ENCODE measurements at regions not wholly inside any gene's neighbourhood (a gene's known extent, or its start where the extent isn't known, plus 50 kb on each side); places are given as distances from the start of the nearest gene placed in this dataset.
"Not testable (repeated sequence)": the region's sequence is repeated elsewhere in the genome, so short reads cannot be mapped to it uniquely, and the experiment has no call there.

DNA sequence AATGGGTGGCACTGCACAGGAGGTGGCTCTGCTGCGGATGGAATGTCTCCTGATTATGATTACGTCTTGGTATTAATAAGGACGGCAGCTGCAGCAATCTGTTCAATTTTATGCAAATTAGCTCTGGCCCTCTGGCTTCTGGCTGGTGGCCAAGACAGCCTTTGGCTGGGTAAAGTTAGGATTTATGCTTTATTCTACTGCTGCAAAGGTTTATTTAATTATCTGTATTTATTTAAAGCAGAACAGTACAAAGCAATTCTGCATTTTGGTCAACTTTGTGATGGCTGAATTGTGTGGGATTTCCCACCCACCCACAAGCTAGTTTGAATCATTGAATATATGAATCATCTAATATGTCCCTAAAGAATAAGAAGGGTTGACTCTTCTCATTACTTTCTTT lies 745.6 kb upstream of the FAM241A start:
- no peak for DNase-seq (ENCODE audit: low read depth, low spot score)

DNA sequence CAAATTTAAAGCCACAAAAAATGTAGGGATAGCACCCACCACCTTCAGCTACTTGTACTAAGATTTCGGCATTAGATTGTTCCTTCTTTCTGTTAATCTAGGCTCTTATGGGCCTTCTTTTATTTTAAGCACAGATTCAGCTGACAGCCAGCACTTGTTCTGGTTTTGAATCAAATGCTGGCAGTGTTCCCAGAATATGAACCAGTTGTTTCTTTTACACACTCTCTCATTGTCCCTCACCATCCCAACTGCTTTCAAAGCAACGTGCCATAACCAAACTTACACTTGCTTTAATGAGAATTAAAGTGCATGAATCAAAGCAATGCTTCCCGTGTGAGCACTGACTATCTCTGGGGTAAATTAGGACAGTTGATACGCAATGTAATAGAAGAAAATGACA lies 744.5 kb upstream of the FAM241A start:
- DNase-seq (ENCODE audit: low read depth, low spot score), result no peak
- H3K4me3 ChIP-seq (ENCODE audit: low read length), result no peak overlapping the region

More for the DNA sequence above, 745.6 kb upstream of the FAM241A start:
- H3K4me3 ChIP-seq (ENCODE audit: low read length), result no peak overlapping the region

DNA sequence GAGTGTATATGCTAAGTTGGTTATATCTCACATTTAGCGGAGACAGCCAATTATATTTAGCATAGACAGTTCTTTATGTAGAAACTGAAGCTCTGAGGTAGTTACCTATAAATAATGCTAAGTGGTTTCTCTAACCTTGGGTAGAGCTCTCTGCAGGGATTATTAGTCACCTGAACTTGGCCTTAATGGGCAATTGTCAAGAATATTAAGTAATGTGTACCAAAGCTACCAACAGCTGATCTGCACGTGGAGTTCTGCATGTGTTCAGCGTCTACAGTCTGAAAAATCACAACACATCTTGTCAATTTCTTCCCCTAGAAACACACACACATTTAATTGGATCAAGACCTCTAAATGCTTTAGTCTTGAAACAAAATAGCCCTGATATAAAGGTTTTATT lies 740.6 kb upstream of the FAM241A start:
- no peak for DNase-seq (ENCODE audit: low read depth, low spot score)
- H3K4me3 ChIP-seq (ENCODE audit: low read length), result no peak overlapping the region

DNA sequence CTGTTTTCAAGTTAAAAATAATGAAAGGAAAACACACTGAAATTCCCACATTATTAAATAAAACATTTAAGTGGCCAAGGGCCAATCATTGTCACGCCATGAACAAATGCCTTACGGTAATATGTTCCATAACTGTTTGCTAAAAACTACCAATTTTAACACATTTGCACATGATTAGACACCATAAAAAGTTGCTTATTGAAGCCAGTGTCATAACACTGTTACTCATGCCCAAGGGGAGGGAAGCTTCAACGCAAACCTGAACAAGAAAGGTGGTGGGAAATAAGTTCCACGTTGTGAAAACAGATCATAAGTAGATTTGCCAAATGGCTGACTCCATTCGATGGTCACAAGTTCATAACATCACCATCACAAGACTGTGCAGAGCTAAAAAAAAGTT lies 739.3 kb upstream of the FAM241A start:
- H3K4me3 ChIP-seq (ENCODE audit: low read length), result no peak overlapping the region
- no peak for DNase-seq (ENCODE audit: low read depth, low spot score)

DNA sequence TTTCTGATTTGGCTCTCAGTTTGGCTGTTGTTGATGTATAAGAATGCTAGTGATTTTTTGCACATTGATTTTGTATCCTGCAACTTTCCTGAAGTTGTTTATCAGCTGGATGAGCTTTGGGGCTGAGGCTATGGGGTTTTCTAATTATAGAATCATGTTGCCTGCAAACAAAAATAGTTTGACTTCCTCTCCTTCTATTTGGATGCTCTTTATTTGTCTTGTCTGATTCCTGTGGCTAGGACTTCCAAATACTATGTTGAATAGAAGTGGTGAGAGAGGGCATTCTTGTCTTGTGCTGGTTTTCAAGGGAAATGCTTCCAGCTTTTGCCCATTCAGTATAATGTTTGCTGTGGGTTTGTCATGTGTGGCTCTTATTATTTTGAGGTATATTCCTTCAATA lies 734.7 kb upstream of the FAM241A start:
- no peak overlapping the region for H3K4me3 ChIP-seq (ENCODE audit: low read length)
- DNase-seq (ENCODE audit: low read depth, low spot score), result no peak

DNA sequence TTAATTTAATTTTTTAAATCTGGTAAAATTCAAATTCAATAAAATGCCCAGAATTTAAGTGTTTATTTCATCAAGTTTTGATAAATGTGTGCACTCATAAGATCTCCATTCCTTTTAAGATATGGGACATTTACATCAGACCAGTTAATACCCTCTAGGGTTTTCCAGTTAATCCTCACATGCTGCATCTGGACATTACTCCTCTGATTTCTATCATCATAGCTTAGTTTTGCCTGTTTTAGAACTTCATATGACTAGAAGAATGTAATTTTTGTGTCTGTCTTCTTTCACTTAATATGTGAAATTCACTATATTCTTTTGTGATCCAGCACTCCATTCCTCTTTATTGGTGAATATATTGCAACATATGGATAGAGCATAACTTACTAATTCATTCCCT lies 727.7 kb upstream of the FAM241A start:
- no peak for DNase-seq (ENCODE audit: low read depth, low spot score)
- no peak overlapping the region for H3K4me3 ChIP-seq (ENCODE audit: low read length)

DNA sequence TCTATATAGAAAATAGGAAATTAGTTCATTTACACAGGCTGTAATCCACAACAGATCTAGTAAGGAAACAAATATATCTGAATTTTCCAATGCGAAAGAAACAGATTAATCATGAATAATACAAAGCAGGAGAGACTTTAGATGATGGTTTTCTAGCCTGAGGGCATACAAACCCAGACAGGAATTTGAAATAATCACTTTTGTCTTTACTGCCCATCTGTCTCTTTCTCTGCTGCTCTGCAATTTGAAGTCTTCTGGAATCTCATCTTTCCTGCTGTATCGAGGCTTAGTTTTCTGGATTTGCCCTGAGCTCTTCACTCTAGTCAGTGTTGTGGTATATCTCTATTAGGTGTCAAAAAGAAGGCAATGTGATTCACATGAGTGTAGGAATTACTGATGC lies 711.8 kb upstream of the FAM241A start:
- no peak for DNase-seq (ENCODE audit: low read depth, low spot score)

DNA sequence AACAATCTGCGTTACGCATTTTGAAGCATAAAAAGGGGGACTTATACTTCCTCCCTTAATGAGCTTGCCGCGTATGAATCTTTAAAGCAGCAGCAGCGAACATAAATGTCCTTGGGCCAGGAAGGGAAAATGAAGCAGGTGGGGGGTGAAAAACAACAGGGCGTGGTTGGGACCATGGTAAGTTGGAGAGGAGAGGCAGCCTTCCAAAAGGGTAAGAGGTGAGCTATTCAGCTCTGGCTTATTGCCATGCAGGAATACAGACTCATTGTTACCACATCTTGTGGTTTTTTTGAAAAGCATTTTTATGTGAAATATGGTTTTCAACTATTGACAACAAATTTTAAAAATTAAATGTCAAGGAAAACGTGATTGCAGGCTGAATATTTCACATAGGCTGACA lies 710.7 kb upstream of the FAM241A start:
- DNase-seq (ENCODE audit: low read depth, low spot score), result no peak
- no peak overlapping the region for H3K4me3 ChIP-seq (ENCODE audit: low read length)

More for the DNA sequence above, 711.8 kb upstream of the FAM241A start:
- H3K4me3 ChIP-seq (ENCODE audit: low read length), result no peak overlapping the region

DNA sequence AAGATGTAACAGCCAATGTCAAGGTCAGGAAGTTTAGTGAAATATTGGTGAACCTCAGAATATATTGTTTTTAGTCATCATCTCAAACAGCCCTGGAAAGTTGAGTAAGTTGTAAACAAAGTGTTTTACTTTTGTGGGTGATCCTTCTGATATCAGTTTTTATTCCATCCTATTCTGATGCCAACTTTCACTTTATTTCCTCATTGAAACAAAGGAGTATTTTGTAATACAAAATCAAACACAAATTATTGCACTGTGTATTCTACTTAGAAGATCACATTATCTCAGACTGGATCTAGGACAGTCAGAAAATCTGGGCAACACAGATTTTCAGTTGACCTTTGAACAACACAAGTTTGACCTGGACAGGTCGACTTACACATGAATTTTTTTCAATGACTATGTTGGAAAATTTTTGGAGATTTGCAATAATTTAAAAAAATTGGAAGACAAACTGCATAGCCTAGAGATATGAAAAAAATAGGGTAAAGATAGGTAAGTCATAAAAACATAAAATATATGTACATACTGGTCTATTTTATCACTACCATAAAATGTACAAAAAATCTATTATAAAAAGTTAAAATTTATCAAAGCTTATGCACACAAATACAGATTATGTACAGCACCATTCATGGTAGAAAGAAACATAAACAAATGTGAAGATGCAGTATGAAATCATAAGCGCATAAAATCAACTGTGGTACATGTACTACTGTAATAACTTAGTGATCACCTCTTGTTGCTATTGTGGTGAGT lies 709.1 kb upstream of the FAM241A start:
- no peak overlapping the region for H3K4me3 ChIP-seq (ENCODE audit: low read length)
- no peak for DNase-seq (ENCODE audit: low read depth, low spot score)

DNA sequence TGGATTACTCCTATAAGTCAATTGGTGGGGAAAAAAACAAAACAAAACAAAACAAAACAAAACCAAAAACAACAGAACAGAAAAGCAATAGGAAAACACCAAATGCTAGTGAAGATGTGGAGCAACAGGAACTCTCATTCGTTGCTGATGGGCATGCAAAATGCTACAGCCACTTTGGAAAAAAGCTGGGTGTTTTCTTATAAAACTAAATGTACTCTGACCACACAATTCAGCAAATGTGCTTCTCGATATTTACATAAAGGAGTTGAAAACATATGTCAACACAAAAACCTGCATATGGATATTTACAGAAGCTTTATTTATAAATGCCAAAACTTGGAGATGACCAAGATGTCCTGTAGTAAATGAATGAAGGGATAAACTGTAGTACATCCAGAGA lies 703.6 kb upstream of the FAM241A start:
- no peak overlapping the region for H3K4me3 ChIP-seq (ENCODE audit: low read length)
- DNase-seq (ENCODE audit: low read depth, low spot score), result no peak

DNA sequence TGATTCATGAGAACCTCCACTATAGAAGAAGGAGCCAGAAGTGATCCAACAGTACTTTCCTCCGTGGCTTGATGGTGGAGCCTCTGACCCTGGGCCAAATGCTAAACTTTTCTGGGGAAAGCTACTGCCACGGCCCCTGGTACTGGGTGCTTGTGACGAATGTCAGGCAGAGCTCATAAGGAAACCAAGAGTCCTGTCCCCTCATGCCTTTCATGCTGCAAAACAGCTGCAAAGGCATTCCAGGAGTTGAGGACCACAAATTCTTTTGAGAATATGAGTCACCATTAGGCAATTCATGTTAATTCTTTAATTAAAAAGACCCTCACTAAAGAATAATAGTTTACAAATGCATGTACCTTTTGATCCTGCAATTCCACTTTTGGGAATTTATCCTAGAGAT lies 700.4 kb upstream of the FAM241A start:
- not testable (repeated sequence) for H3K4me3 ChIP-seq (ENCODE audit: low read length); DNase-seq (ENCODE audit: low read depth, low spot score)

DNA sequence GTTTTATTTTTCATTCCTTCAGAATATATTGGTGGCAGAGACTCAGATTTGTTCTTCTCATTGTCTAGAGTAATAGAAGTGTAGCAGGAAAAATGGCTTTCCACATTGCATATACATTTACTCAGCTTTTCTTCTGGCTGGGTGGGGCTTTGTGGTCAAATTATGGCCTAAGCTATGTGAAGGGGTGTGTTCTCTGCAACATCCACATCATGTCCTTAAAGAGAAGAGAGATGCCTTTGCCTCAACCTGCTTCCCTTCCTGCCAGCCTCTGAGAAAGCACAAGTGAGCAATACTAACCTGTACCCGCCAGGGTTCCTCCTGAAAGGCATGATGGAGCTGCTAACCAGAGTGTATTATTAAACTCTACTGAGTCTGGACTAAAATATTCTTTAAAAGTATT lies 695.6 kb upstream of the FAM241A start:
- DNase-seq (ENCODE audit: low read depth, low spot score), result no peak
- H3K4me3 ChIP-seq (ENCODE audit: low read length), result no peak overlapping the region

DNA sequence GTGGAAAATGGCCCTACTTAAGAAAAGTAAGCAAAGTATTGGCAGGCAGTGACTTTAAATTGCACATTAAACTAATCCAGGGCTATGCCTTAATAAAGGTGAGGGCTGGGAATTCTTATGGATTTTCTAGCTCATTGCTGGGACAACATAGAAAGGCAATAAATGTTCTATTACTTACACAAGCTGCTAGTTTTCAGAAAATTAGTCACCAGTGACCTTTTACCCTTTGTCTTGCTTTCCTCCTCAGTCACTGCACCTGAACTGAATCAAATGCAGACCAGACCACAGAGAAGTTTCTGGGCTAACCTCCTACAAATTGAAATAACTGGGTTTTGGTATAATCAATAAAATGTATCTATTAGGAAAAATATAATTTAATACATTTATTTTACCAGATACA lies 694.4 kb upstream of the FAM241A start:
- no peak overlapping the region for H3K4me3 ChIP-seq (ENCODE audit: low read length)
- DNase-seq (ENCODE audit: low read depth, low spot score), result no peak

DNA sequence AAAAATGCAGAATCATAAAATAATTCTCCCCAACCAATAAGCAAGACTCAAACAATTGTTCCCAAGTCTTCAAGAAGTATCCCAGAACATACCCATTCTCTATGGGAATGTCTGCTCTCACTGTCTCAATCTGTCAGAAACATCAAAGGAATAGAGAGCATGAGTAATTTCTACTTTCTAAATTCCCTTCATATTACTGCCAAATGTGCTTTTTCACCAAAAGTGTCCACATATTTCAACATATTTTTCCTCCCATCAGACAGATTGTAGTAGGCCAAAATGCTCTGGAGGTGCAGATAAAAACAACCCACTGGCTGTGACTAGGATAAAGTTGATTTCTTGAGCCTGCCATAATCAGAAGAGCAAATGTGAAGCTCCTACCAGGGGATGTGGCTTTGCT lies 692.0 kb upstream of the FAM241A start:
- no peak overlapping the region for H3K4me3 ChIP-seq (ENCODE audit: low read length)

DNA sequence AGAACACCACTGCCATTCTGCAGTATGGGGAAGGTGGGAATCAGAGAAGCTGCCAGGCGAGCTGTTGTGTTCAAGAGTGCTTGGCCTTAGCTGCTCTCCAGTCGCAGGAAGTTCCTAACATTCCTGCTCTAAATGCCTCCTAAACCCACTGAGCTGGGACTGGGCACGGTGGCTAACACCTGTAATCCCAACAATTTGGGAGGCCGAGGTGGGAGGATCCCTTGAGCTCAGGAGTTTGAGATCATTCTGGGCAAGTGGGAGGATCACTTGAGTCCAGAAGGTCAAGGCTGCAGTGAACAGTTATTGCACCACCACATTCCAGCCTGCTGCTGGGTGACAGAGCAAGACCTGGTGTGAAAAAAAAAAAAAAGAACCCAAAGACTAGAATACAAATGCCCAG lies 690.3 kb upstream of the FAM241A start:
- H3K4me3 ChIP-seq (ENCODE audit: low read length), result no peak overlapping the region
- DNase-seq (ENCODE audit: low read depth, low spot score), result no peak

More for the DNA sequence above, 692.0 kb upstream of the FAM241A start:
- no peak for DNase-seq (ENCODE audit: low read depth, low spot score)

DNA sequence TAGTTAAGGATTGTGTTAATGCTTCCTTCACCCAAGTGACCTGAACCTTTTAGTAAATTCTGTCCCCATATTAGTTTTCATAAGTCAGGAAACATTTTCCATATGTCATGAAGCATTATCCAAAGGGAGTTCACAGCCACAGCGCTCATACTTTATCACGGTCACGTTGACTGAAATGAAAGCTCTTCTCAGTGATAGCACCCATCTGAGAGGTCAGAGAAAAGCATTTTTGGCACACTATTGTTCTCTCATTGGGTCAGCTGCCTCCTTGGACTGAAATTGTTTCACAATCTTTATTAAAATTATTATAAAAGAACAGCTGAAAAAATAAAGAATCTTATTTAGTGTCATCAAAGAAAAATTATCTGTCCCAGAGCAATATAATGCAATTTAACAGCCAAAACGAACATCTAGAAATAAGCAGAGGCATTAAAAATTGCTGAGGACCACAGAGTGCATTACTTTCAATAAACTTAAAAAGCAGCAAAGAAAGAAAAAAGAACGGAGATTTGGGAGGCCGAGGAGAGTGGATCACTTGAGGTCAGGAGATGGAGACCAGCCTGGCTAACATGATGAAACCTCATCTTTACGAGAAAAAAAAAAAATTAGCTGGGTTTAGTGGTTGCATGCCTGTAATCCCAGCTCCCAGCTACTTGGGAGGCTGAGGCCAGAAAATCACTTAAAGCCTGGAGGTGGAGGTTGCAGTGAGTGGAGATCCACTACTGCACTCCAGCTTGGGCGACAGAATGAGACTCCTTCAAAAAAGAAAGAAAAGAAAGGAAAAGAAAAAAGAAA lies 680.8 kb upstream of the FAM241A start:
- no peak for DNase-seq (ENCODE audit: low read depth, low spot score)
- no peak overlapping the region for H3K4me3 ChIP-seq (ENCODE audit: low read length)

DNA sequence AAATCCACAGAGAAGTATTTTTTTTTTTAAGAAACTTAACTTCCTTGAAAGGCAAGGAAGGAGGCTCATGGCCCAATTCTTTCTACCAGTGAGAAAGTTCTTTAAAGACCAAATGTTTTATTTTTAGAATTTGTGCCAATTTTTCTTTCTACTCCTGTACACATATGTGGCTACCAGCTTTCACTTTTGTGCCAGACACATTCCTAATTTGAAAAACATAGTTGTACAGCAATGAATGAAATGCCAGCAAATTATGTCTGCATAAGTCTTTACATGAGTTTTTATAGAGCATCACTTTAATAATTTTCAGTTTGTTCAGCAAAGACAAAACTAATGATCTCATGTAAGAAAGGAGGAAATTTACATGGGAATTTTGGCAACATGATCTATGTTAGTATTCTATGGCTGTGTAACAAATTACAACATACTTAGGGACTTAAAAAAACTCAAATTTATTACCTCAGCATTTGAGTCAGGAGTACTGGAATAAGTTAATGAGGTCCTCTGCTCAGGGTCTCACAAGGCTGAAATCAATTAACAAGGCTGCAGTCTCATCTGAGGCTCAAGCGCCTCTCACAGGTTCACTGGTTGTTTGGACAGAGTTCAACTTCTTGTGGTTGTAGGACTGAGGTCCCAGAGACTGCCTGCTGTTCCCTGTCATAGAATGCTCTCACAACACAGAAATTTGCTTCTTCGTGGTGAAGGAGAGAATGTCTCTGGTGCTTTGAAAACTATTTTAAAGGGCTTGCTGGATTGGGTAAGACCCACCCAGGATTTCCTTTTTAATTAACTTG lies 678.2 kb upstream of the FAM241A start:
- H3K4me3 ChIP-seq (ENCODE audit: low read length), result no peak overlapping the region
- DNase-seq (ENCODE audit: low read depth, low spot score), result no peak

DNA sequence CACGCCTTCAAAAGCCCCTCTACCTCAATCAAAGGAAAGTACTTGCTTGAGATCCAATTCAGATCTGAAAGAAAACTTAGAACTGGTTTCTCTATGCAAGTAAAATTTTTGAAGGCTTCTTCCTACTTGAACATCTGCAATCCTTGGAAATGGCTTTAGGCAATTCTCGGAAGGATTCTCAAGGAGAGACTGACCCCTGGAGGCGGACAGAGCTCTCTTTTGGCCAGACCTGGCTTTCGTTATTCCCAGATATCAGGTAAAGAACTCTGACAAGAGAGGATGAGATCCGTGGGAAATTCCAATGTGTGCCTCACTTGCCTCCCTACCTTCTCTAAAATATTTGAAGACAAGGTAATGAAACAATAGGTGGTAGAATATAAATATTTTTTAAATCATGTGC lies 670.3 kb upstream of the FAM241A start:
- DNase-seq (ENCODE audit: low read depth, low spot score), result no peak
- no peak overlapping the region for H3K4me3 ChIP-seq (ENCODE audit: low read length)

DNA sequence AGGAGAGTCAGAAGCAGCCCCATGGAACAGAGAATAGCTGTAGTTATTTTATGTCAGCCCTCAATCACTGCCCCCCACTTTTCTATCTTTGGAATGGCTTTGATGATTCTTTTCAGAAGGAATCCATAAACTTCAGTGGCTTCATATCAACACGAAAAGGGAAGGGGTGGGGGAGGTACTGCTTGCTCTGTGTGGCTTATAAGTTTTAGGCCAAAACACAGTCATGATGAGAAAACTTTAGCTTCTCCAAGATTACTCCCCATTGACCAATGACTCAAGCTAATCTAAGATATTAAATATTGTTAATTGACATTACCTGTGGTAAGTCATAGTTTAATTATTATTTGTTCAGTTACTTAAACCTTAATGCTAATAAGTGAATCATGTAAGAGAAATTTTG lies 669.6 kb upstream of the FAM241A start:
- no peak for DNase-seq (ENCODE audit: low read depth, low spot score)
- no peak overlapping the region for H3K4me3 ChIP-seq (ENCODE audit: low read length)

DNA sequence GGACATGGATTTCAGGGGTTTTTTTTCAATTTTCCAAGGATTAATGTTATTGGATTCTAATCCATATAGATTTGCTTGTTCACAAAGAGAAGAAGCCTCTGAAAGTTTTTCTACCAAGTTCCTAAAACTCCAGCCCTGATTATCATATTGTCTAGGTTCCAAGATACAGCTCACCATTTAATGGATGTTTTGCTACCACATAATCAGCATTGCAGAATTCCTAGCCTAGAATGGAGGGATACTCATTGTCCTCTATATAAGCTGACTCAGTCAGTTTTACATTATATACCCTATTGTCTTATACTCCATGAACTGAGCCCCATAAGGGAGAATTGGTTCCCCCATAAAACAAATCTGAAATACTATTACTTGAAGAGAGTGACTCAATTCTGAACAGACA lies 664.7 kb upstream of the FAM241A start:
- H3K4me3 ChIP-seq (ENCODE audit: low read length), result no peak overlapping the region
- DNase-seq (ENCODE audit: low read depth, low spot score), result no peak

Measured in Jurkat, Clone E6-1 (cell line).